ENCODE measurements at regions not wholly inside any gene's neighbourhood (a gene's known extent, or its start where the extent isn't known, plus 50 kb on each side); places are given as distances from the start of the nearest gene placed in this dataset.

- no peak for TF ChIP-seq CTCF (IDR thresholded peaks at IDR 0.05)
- no peak for TF ChIP-seq EZH2 (IDR thresholded peaks at IDR 0.05; ENCODE audit: borderline replicate concordance, insufficient read depth, low read depth, low read length, poor library complexity, severe bottlenecking)
These were observed 127.8 kb upstream of the CDH5 start for GRCh38 chr16:66238696-66239095.
